H1 (cell line): ENCODE measurements at regions not wholly inside any gene's neighbourhood (a gene's known extent, or its start where the extent isn't known, plus 50 kb on each side); places are given as distances from the start of the nearest gene placed in this dataset.

Experiments used
- CTCF ChIA-PET: fragments of 300-600 bp; sonication (Branson Sonifier 250); formaldehyde crosslinking; loops from one replicate; lab custom pipeline; 2021; ENCODE audit not compliant: partially characterized antibody; lab: Charles Lee
- POLR2A ChIA-PET: fragments of 300-600 bp; sonication (Branson Sonifier 250); formaldehyde crosslinking; loops from one replicate; lab custom pipeline; 2021; ENCODE audit warnings: inconsistent platforms; ENCODE audit not compliant: partially characterized antibody; lab: Charles Lee
- DNase-seq, 2 experiments: peaks; one replicate each; pipeline versions ENCODE4 v3.0.0 to v3.0.0-alpha.2; 2010 to 2022; ENCODE audit warnings: low spot score in 2 of 2, low read depth in 1 of 2, mixed read lengths in 1 of 2
- FAIRE-seq: peaks from 2 replicates; lab custom pipeline; 2011; peaks lifted over from hg19 to GRCh38; lab: Jason Lieb, UNC
- H2AFZ ChIP-seq: 2 replicates; pipeline ENCODE4 v1.8.1; 2012; ENCODE audit warnings: low read length, inconsistent platforms
- H2AK5ac ChIP-seq: 2 replicates; pipeline ENCODE4 v1.6.1; 2013; ENCODE audit warnings: low read depth, low read length
- H2BK120ac ChIP-seq: replicated peaks from 2 replicates; pipeline ENCODE3; 2013; ENCODE audit warnings: low read depth, low read length, inconsistent platforms
- H2BK12ac ChIP-seq: 2 replicates; pipeline ENCODE4 v1.6.1; 2013; ENCODE audit warnings: low read depth, low read length
- H2BK15ac ChIP-seq: 2 replicates; pipeline ENCODE4 v1.6.1; 2013; ENCODE audit warnings: low read length
- H2BK20ac ChIP-seq: 2 replicates; pipeline ENCODE4 v1.6.1; 2013; ENCODE audit warnings: low read length
- H2BK5ac ChIP-seq: 2 replicates; pipeline ENCODE4 v1.6.1; 2013; ENCODE audit warnings: low read depth, low read length
- H3K14ac ChIP-seq: 2 replicates; pipeline ENCODE4 v1.6.1; 2013; ENCODE audit warnings: inconsistent platforms; ENCODE audit not compliant: insufficient read length
- H3K18ac ChIP-seq: 2 replicates; pipeline ENCODE4 v1.6.1; 2013; ENCODE audit warnings: low read length; ENCODE audit errors: extremely low read depth
- H3K23ac ChIP-seq: 2 replicates; pipeline ENCODE4 v1.6.1; 2013; ENCODE audit warnings: inconsistent platforms; ENCODE audit not compliant: insufficient read length
- H3K23me2 ChIP-seq: 2 replicates; pipeline ENCODE4 v1.6.1; 2013; ENCODE audit warnings: low read depth, low read length
- H3K27ac ChIP-seq: 2 replicates; pipeline ENCODE4 v1.6.1; 2011; ENCODE audit warnings: low read depth, low read length, inconsistent platforms
- H3K27me3 ChIP-seq, 4 experiments: replicated peaks in 1 of 4; 1 replicate in 1 of 4; 2 replicates in 3 of 4; pipeline versions ENCODE4 v1.6.1 to v1.8.1; 2011 to 2013; ENCODE audit warnings: low read length in 3 of 4, mild to moderate bottlenecking in 3 of 4, inconsistent platforms in 2 of 4, mixed read lengths in 2 of 4, moderate library complexity in 1 of 4; ENCODE audit not compliant: control insufficient read depth in 3 of 4, insufficient read depth in 3 of 4; ENCODE audit errors: extremely low read depth in 1 of 4
- H3K36me3 ChIP-seq, 4 experiments: 2 replicates each; pipeline versions ENCODE4 v1.6.1 to v1.8.1; 2011 to 2013; ENCODE audit warnings: mild to moderate bottlenecking in 4 of 4, low read length in 3 of 4, moderate library complexity in 2 of 4, control low read depth in 1 of 4, inconsistent platforms in 1 of 4; ENCODE audit not compliant: insufficient read depth in 4 of 4, control insufficient read depth in 2 of 4
- H3K4ac ChIP-seq: replicated peaks from 2 replicates; pipeline ENCODE3; 2013; ENCODE audit warnings: low read length, low read depth, mixed read lengths, inconsistent platforms; ENCODE audit not compliant: insufficient read length
- H3K4me1 ChIP-seq, 4 experiments: replicated peaks in 1 of 4; 1 replicate in 1 of 4; 2 replicates in 3 of 4; pipeline versions ENCODE4 v1.6.1 to v1.8.1; 2011 to 2013; ENCODE audit warnings: low read length in 3 of 4, inconsistent platforms in 2 of 4, mixed read lengths in 1 of 4; ENCODE audit not compliant: insufficient read depth in 4 of 4, control insufficient read depth in 3 of 4
- H3K4me2 ChIP-seq, 2 experiments: 2 replicates each; pipeline versions ENCODE4 v1.6.1 to v1.8.1; 2011 to 2013; ENCODE audit warnings: low read depth in 2 of 2, low read length in 2 of 2, control low read depth in 1 of 2, inconsistent platforms in 1 of 2, mild to moderate bottlenecking in 1 of 2; ENCODE audit not compliant: insufficient read depth in 1 of 2
- H3K4me3 ChIP-seq, 4 experiments: fragments of 200-600, 300-600 bp in 1 of 4; sonication (generic), shearing (Covaris generic), sonication (Bioruptor Twin) in 1 of 4; 2 replicates each; pipeline versions ENCODE4 v1.5.1 to v1.8.1; 2011 to 2016; ENCODE audit warnings: low read length in 4 of 4, low read depth in 3 of 4, control low read depth in 2 of 4, inconsistent platforms in 2 of 4, mild to moderate bottlenecking in 2 of 4, mixed read lengths in 1 of 4, moderate library complexity in 1 of 4; ENCODE audit not compliant: insufficient read depth in 2 of 4; ENCODE audit errors: extremely low read depth in 1 of 4
- H3K56ac ChIP-seq: replicated peaks from 2 replicates; pipeline ENCODE3; 2013; ENCODE audit warnings: low read depth, mild to moderate bottlenecking, mixed read lengths, low read length, inconsistent platforms; ENCODE audit not compliant: insufficient read length
- H3K79me1 ChIP-seq: 2 replicates; pipeline ENCODE4 v1.6.1; 2013; ENCODE audit warnings: low read depth, low read length, control low read depth
- H3K79me2 ChIP-seq, 2 experiments: 2 replicates each; pipeline versions ENCODE4 v1.6.1 to v1.8.1; 2012 to 2013; ENCODE audit warnings: low read length in 2 of 2, mild to moderate bottlenecking in 2 of 2, inconsistent platforms in 1 of 2; ENCODE audit not compliant: insufficient read depth in 2 of 2, control insufficient read depth in 1 of 2
- H3K9ac ChIP-seq, 4 experiments: replicated peaks in 1 of 4; 1 replicate in 1 of 4; 2 replicates in 3 of 4; pipeline versions ENCODE4 v1.6.1 to v1.8.1; 2011 to 2013; ENCODE audit warnings: low read depth in 3 of 4, low read length in 3 of 4, control low read depth in 2 of 4, mild to moderate bottlenecking in 2 of 4, moderate library complexity in 2 of 4, inconsistent platforms in 1 of 4; ENCODE audit errors: extremely low read depth in 1 of 4
- H3K9me3 ChIP-seq, 2 experiments: 2 replicates each; pipeline versions ENCODE4 v1.6.1 to v1.8.1; 2012 to 2013; ENCODE audit warnings: mild to moderate bottlenecking in 2 of 2, moderate library complexity in 2 of 2, control low read depth in 1 of 2, inconsistent platforms in 1 of 2, low read depth in 1 of 2, low read length in 1 of 2, mixed read lengths in 1 of 2; ENCODE audit not compliant: insufficient read depth in 2 of 2
- H4K20me1 ChIP-seq, 2 experiments: replicated peaks in 1 of 2; 2 replicates each; pipeline versions ENCODE3 to v1.8.1; 2011 to 2013; ENCODE audit warnings: inconsistent platforms in 2 of 2, low read length in 2 of 2, mild to moderate bottlenecking in 1 of 2; ENCODE audit not compliant: insufficient read depth in 2 of 2, control insufficient read depth in 1 of 2
- H4K5ac ChIP-seq: 2 replicates; pipeline ENCODE4 v1.6.1; 2013; ENCODE audit warnings: low read length, low read depth, mixed read lengths, inconsistent platforms; ENCODE audit not compliant: insufficient read length
- H4K8ac ChIP-seq: 2 replicates; pipeline ENCODE4 v1.8.0; 2013; ENCODE audit warnings: mild to moderate bottlenecking, moderate library complexity, low read length, inconsistent platforms; ENCODE audit not compliant: insufficient read depth; ENCODE audit errors: extremely low read depth
- H4K91ac ChIP-seq: replicated peaks from 2 replicates; pipeline ENCODE3; 2013; ENCODE audit warnings: low read length, mixed read lengths, inconsistent platforms; ENCODE audit not compliant: insufficient read length
- BACH1 ChIP-seq: IDR thresholded peaks from 2 replicates; pipeline ENCODE4 v1.6.1; 2012; ENCODE audit warnings: low read length, improper control_type of control experiment
- BRCA1 ChIP-seq: IDR thresholded peaks from 2 replicates; pipeline ENCODE4 v1.6.1; 2012; ENCODE audit warnings: low read depth, low read length, improper control_type of control experiment
- CHD2 ChIP-seq: IDR thresholded peaks from 2 replicates; pipeline ENCODE4 v1.6.1; 2012; ENCODE audit warnings: low read length, improper control_type of control experiment
- EP300 ChIP-seq, 2 experiments: IDR thresholded peaks; 1 replicate in 1 of 2; 2 replicates in 1 of 2; pipeline ENCODE4 v1.6.1; 2011 to 2012; ENCODE audit warnings: low read depth in 2 of 2, low read length in 2 of 2, mild to moderate bottlenecking in 2 of 2, borderline replicate concordance in 1 of 2, inconsistent platforms in 1 of 2, moderate library complexity in 1 of 2
- FOSL1 ChIP-seq: IDR thresholded peaks from 2 replicates; pipeline ENCODE4 v1.6.1; 2011; ENCODE audit warnings: mild to moderate bottlenecking, low read depth, low read length, moderate library complexity; ENCODE audit not compliant: insufficient read depth
- HDAC2 ChIP-seq, 2 experiments: fragments of 300-600 bp in 1 of 2; sonication (generic) in 1 of 2; IDR thresholded peaks; 2 replicates each; pipeline ENCODE4 v1.6.1; 2011 to 2012; ENCODE audit warnings: low read depth in 2 of 2, low read length in 2 of 2, mild to moderate bottlenecking in 2 of 2, moderate library complexity in 2 of 2, borderline replicate concordance in 1 of 2, inconsistent platforms in 1 of 2
- KDM1A ChIP-seq: fragments of 200-600, 300-600 bp; sonication (generic); IDR thresholded peaks from 2 replicates; pipeline ENCODE4 v1.7.1; 2016; ENCODE audit warnings: mild to moderate bottlenecking, low read length, borderline replicate concordance
- NRF1 ChIP-seq: IDR thresholded peaks from 2 replicates; pipeline ENCODE4 v1.6.1; 2011; ENCODE audit warnings: mild to moderate bottlenecking, low read depth, low read length, improper control_type of control experiment
- RBBP5 ChIP-seq: IDR thresholded peaks from 2 replicates; pipeline ENCODE4 v1.7.1; 2012; ENCODE audit warnings: low read depth, mild to moderate bottlenecking, inconsistent platforms, low read length, moderate library complexity, borderline replicate concordance
- SIRT6 ChIP-seq: IDR thresholded peaks from one replicate; pipeline ENCODE4 v1.7.1; 2012; ENCODE audit warnings: low read length, inconsistent platforms
- SP2 ChIP-seq: IDR thresholded peaks from 2 replicates; pipeline ENCODE4 v1.6.1; 2012; ENCODE audit warnings: mild to moderate bottlenecking, low read length, inconsistent platforms
- SP4 ChIP-seq: IDR thresholded peaks from 2 replicates; pipeline ENCODE4 v1.6.1; 2012; ENCODE audit warnings: low read length, inconsistent platforms
- TCF12 ChIP-seq: IDR thresholded peaks from 2 replicates; pipeline ENCODE4 v1.6.1; 2011; ENCODE audit warnings: low read depth, mild to moderate bottlenecking, low read length
- YY1 ChIP-seq: IDR thresholded peaks from 2 replicates; pipeline ENCODE4 v1.6.1; 2011; ENCODE audit warnings: low read depth, mild to moderate bottlenecking, low read length
- ZNF274 ChIP-seq: IDR thresholded peaks from 2 replicates; pipeline ENCODE4 v1.7.0; 2012; ENCODE audit warnings: low read length, borderline replicate concordance; ENCODE audit errors: extremely low read depth
- WGBS, 2 experiments: shearing (Covaris generic) in 1 of 2; methylation state at CpG; one replicate each; pipeline versions ENCODE4 v1.1.6 to v1.1.7; 2013 to 2015; ENCODE audit warnings: low lambda C conversion rate in 2 of 2, mixed read lengths in 2 of 2, inconsistent platforms in 1 of 2, low coverage in 1 of 2, missing lambda C conversion rate in 1 of 2; ENCODE audit not compliant: insufficient replicate concordance in 2 of 2, insufficient coverage in 1 of 2, insufficient read length in 1 of 2; ENCODE audit errors: extremely low coverage in 1 of 2, missing lambda C conversion rate in 1 of 2; 5-methylcytosine and 5-hydroxymethylcytosine counted together
- TF ChIP-seq, protein P1 (sequence below): IDR thresholded peaks from 2 replicates; pipeline ENCODE4 v1.6.1; 2012; ENCODE audit warnings: inconsistent platforms

DNA sequence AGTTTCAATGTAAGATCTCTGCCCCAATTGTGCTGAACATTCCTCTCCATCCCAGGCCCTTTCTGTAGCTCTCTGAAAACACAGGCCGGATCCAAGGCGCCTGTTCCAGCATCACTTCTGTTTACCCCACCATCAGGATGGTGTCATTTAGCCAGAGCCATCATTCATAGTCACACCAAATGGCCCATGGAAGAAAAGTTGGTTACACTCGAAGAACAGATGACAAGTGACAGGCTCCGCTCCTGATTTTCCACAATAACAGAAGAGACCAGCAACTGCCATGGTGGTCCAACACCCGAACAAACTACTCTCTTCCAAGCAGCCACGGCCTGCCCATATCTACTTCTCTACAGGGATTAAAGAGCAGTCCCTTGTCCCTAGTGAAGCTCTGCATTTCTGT, 59.9 kb upstream of the PROX1 start:
- no peak overlapping the region for H2BK120ac ChIP-seq
- H3K18ac ChIP-seq: no peak overlapping the region
- no peak overlapping the region for H3K4me3 ChIP-seq
- no peaks in the 10 kb centered on the region for H3K36me3 ChIP-seq
- CTCF ChIA-PET: interaction anchor here (0.9 kb wide), 1 partner anchor 23 kb away, joined by 4 read pairs; no protein-coding TSS in a partner anchor
- H2AK5ac ChIP-seq: no peak overlapping the region
- no peaks in the 10 kb centered on the region for H3K4me1 ChIP-seq
- no peak overlapping the region for H3K23ac ChIP-seq
- DNase-seq (no peak), FAIRE-seq (no peak)
- no peak overlapping the region for H3K56ac ChIP-seq
- H3K9ac ChIP-seq: no peak overlapping the region
- no peak overlapping the region for H2BK20ac ChIP-seq
- no peak overlapping the region for H2BK12ac ChIP-seq
- H4K91ac ChIP-seq: no peak overlapping the region
- no peak overlapping the region for H2BK5ac ChIP-seq
- H3K27ac ChIP-seq: no peak overlapping the region
- 91% methylated on average over 6 of the region's 6 CpGs; no CpG with 5 or more reads in 1 of the 2 experiments for WGBS, 2 experiments
- no peak overlapping the region for H3K4ac ChIP-seq
- H2BK15ac ChIP-seq: no peak overlapping the region
- H3K14ac ChIP-seq: no peak overlapping the region
- no peaks in the 10 kb centered on the region for H4K20me1 ChIP-seq
- POLR2A ChIA-PET: no interaction called here
- H3K79me1 ChIP-seq: no peaks in the 10 kb centered on the region
- H3K4me2 ChIP-seq: no peak overlapping the region
- no peak overlapping the region for H4K5ac ChIP-seq
- no peak overlapping the region for H4K8ac ChIP-seq
- H3K79me2 ChIP-seq: no peaks in the 10 kb centered on the region
- H3K23me2 ChIP-seq: no peaks in the 10 kb centered on the region
- H3K27me3 ChIP-seq: no peaks in the 10 kb centered on the region
- no peaks in the 10 kb centered on the region for H3K9me3 ChIP-seq
- no peak overlapping the region for H2AFZ ChIP-seq
- TF ChIP-seq ZNF274: no peak
- no peak for TF ChIP-seq YY1
- TF ChIP-seq SP4: no peak
- TF ChIP-seq KDM1A: no peak
- TF ChIP-seq FOSL1: no peak
- no peak for TF ChIP-seq CHD2
- TF ChIP-seq HDAC2 (IDR thresholded peaks at IDR 0.05; ENCODE audit: borderline replicate concordance in 1 of 2, low read depth in 2 of 2, low read length in 2 of 2): no peak
- no peak for TF ChIP-seq NRF1
- TF ChIP-seq BRCA1: no peak
- no peak for TF ChIP-seq SP2
- TF ChIP-seq SIRT6: no peak
- no peak for TF ChIP-seq RBBP5
- TF ChIP-seq BACH1: no peak
- TF ChIP-seq, protein P1, sequence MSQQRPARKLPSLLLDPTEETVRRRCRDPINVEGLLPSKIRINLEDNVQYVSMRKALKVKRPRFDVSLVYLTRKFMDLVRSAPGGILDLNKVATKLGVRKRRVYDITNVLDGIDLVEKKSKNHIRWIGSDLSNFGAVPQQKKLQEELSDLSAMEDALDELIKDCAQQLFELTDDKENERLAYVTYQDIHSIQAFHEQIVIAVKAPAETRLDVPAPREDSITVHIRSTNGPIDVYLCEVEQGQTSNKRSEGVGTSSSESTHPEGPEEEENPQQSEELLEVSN: no peak
- no peak for TF ChIP-seq EP300 (IDR thresholded peaks at IDR 0.05; ENCODE audit: borderline replicate concordance in 1 of 2, low read depth in 2 of 2, low read length in 2 of 2)
- TF ChIP-seq TCF12: no peak
